ENCODE measurements at regions not wholly inside any gene's neighbourhood (a gene's known extent, or its start where the extent isn't known, plus 50 kb on each side); places are given as distances from the start of the nearest gene placed in this dataset.

- Histone ChIP-seq H3K27ac (ENCODE audit: low read depth in 1 of 2, low read length in 2 of 2) (peak overlapping the region in 1 of 2 donors; percentile 63), H3K36me3 (ENCODE audit: control insufficient read depth in 1 of 2, insufficient read depth in 2 of 2, low read length in 1 of 2) (no peaks in the 10 kb centered on the region), H3K4me1 (ENCODE audit: control insufficient read depth in 1 of 2, insufficient read depth in 2 of 2, low read length in 2 of 2) (peaks cover 0 to 5% of the 10 kb centered on the region in 2 donors), H3K27me3 (ENCODE audit: control insufficient read depth in 1 of 2, insufficient read depth in 2 of 2, low read length in 1 of 2) (no peaks in the 10 kb centered on the region), H3K4me3 (ENCODE audit: low read length in 2 of 2) (no peak overlapping the region), H3K9me3 (ENCODE audit: control insufficient read depth, low read length) (no peaks in the 10 kb centered on the region)
- WGBS, 2 donors = 37 to 76% methylated on average over 4 of the region's 4 CpGs
- DNase-seq (no peak), ATAC-seq (ENCODE audit: low FRiP score) (no peak)
- intact Hi-C loops (cut with DNase I) = no loop called here
Measured at GRCh38 chr1:90370686-90371447, 346.2 kb downstream of the BARHL2 start.

GRCh38 chr1:90362163-90362562, 354.9 kb downstream of the BARHL2 start:
- WGBS, 2 donors = 98% methylated on average over 2 of the region's 2 CpGs
- H3K27ac ChIP-seq (ENCODE audit: low read depth in 1 of 2, low read length in 2 of 2) = no peak overlapping the region
- intact Hi-C loops (cut with DNase I) = no loop called here
- H3K4me3 ChIP-seq (ENCODE audit: low read length in 2 of 2) = no peak overlapping the region
- H3K9me3 ChIP-seq (ENCODE audit: control insufficient read depth, low read length) = no peaks in the 10 kb centered on the region
- DNase-seq = no peak
- no peaks in the 10 kb centered on the region for H3K27me3 ChIP-seq (ENCODE audit: control insufficient read depth in 1 of 2, insufficient read depth in 2 of 2, low read length in 1 of 2)
- no peaks in the 10 kb centered on the region for H3K36me3 ChIP-seq (ENCODE audit: control insufficient read depth in 1 of 2, insufficient read depth in 2 of 2, low read length in 1 of 2)
- ATAC-seq (ENCODE audit: low FRiP score) = no peak
- H3K4me1 ChIP-seq (ENCODE audit: control insufficient read depth in 1 of 2, insufficient read depth in 2 of 2, low read length in 2 of 2) = peaks cover 0 to 2% of the 10 kb centered on the region in 2 donors

GRCh38 chr1:90361026-90361425, 356.1 kb downstream of the BARHL2 start:
- Histone ChIP-seq H3K9me3 (ENCODE audit: control insufficient read depth, low read length) (no peaks in the 10 kb centered on the region), H3K27ac (ENCODE audit: low read depth in 1 of 2, low read length in 2 of 2) (no peak overlapping the region), H3K4me1 (ENCODE audit: control insufficient read depth in 1 of 2, insufficient read depth in 2 of 2, low read length in 2 of 2) (no peaks in the 10 kb centered on the region), H3K27me3 (ENCODE audit: control insufficient read depth in 1 of 2, insufficient read depth in 2 of 2, low read length in 1 of 2) (no peaks in the 10 kb centered on the region), H3K4me3 (ENCODE audit: low read length in 2 of 2) (no peak overlapping the region), H3K36me3 (ENCODE audit: control insufficient read depth in 1 of 2, insufficient read depth in 2 of 2, low read length in 1 of 2) (no peaks in the 10 kb centered on the region)
- 92 to 94% methylated on average over 1 of the region's 1 CpG for WGBS, 2 donors
- DNase-seq = no peak
- intact Hi-C loops (cut with DNase I) = no loop called here
- no peak for ATAC-seq (ENCODE audit: low FRiP score)

- DNase-seq = no peak
Measured at GRCh38 chr1:90359994-90360393, 357.1 kb downstream of the BARHL2 start.

GRCh38 chr1:90358448-90358847, 358.7 kb downstream of the BARHL2 start:
- intact Hi-C loops (cut with DNase I) = no loop called here
- 97 to 98% methylated on average over 2 of the region's 2 CpGs for WGBS, 2 donors
- DNase-seq = no peak

More at GRCh38 chr1:90359994-90360393, 357.1 kb downstream of the BARHL2 start:
- intact Hi-C loops (cut with DNase I) = no loop called here
- no peak for ATAC-seq (ENCODE audit: low FRiP score)
- no peak overlapping the region for H3K4me3 ChIP-seq (ENCODE audit: low read length in 2 of 2)
- WGBS, 2 donors = 94 to 96% methylated on average over 6 of the region's 6 CpGs
- H3K4me1 ChIP-seq (ENCODE audit: control insufficient read depth in 1 of 2, insufficient read depth in 2 of 2, low read length in 2 of 2) = no peaks in the 10 kb centered on the region
- no peaks in the 10 kb centered on the region for H3K9me3 ChIP-seq (ENCODE audit: control insufficient read depth, low read length)
- no peaks in the 10 kb centered on the region for H3K27me3 ChIP-seq (ENCODE audit: control insufficient read depth in 1 of 2, insufficient read depth in 2 of 2, low read length in 1 of 2)
- H3K27ac ChIP-seq (ENCODE audit: low read depth in 1 of 2, low read length in 2 of 2) = no peak overlapping the region
- no peaks in the 10 kb centered on the region for H3K36me3 ChIP-seq (ENCODE audit: control insufficient read depth in 1 of 2, insufficient read depth in 2 of 2, low read length in 1 of 2)

DNA sequence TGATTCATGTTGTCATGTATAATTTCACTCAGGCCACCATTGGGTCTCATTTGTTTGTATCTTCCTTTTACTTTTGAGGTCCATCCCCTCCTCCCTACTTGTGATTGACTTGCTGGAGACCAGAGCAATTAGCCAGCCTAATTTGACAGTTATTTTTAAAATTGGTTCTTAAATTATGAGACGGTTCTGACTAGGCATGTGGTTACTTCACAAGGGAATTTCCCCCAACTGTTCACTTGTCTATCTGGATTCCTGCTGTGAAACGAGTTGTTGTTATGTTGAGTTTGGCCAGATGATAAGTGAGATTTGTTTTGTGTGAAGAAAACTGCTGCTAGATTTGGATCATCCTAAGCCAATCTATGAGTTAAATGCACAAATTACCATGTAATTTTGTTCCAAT, 359.1 kb downstream of the BARHL2 start:
- intact Hi-C loops (cut with DNase I) = no loop called here
- no peak overlapping the region for H3K4me3 ChIP-seq (ENCODE audit: low read length in 2 of 2)

More at GRCh38 chr1:90358448-90358847, 358.7 kb downstream of the BARHL2 start:
- Histone ChIP-seq H3K27me3 (ENCODE audit: control insufficient read depth in 1 of 2, insufficient read depth in 2 of 2, low read length in 1 of 2) (no peaks in the 10 kb centered on the region), H3K4me3 (ENCODE audit: low read length in 2 of 2) (no peak overlapping the region), H3K36me3 (ENCODE audit: control insufficient read depth in 1 of 2, insufficient read depth in 2 of 2, low read length in 1 of 2) (no peaks in the 10 kb centered on the region), H3K27ac (ENCODE audit: low read depth in 1 of 2, low read length in 2 of 2) (no peak overlapping the region), H3K4me1 (ENCODE audit: control insufficient read depth in 1 of 2, insufficient read depth in 2 of 2, low read length in 2 of 2) (no peaks in the 10 kb centered on the region), H3K9me3 (ENCODE audit: control insufficient read depth, low read length) (no peaks in the 10 kb centered on the region)
- ATAC-seq (ENCODE audit: low FRiP score) = no peak

DNA sequence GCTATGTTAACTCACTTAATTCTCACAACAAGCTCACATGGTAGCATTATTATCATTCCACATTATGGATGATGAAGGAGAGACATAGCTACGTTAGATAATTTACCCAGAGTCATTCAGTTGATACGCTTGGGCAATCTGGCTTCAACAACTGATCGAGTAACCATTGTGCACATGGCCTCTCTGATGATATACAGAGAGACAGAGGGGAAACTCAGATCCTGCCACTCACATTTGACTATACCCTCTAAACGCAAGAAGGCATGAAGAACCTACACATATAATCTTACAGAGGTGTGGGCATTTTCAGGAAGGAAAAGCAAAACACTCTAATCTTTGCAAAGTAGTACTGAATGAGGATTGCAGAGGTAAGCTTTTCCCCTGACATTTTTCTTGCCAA, 360.1 kb downstream of the BARHL2 start:
- DNase-seq (no peak), ATAC-seq (ENCODE audit: low FRiP score) (no peak)
- intact Hi-C loops (cut with DNase I) = no loop called here
- H3K4me1 ChIP-seq (ENCODE audit: control insufficient read depth in 1 of 2, insufficient read depth in 2 of 2, low read length in 2 of 2) = no peaks in the 10 kb centered on the region
- H3K36me3 ChIP-seq (ENCODE audit: control insufficient read depth in 1 of 2, insufficient read depth in 2 of 2, low read length in 1 of 2) = no peaks in the 10 kb centered on the region
- H3K4me3 ChIP-seq (ENCODE audit: low read length in 2 of 2) = no peak overlapping the region
- WGBS, 2 donors = 76 to 86% methylated on average over 4 of the region's 4 CpGs
- no peaks in the 10 kb centered on the region for H3K27me3 ChIP-seq (ENCODE audit: control insufficient read depth in 1 of 2, insufficient read depth in 2 of 2, low read length in 1 of 2)
- no peak overlapping the region for H3K27ac ChIP-seq (ENCODE audit: low read depth in 1 of 2, low read length in 2 of 2)
- no peaks in the 10 kb centered on the region for H3K9me3 ChIP-seq (ENCODE audit: control insufficient read depth, low read length)

More for the DNA sequence above, 359.1 kb downstream of the BARHL2 start:
- 10 to 14% methylated on average over 2 of the region's 2 CpGs for WGBS, 2 donors
- Histone ChIP-seq H3K9me3 (ENCODE audit: control insufficient read depth, low read length) (no peaks in the 10 kb centered on the region), H3K4me1 (ENCODE audit: control insufficient read depth in 1 of 2, insufficient read depth in 2 of 2, low read length in 2 of 2) (no peaks in the 10 kb centered on the region), H3K27ac (ENCODE audit: low read depth in 1 of 2, low read length in 2 of 2) (no peak overlapping the region), H3K27me3 (ENCODE audit: control insufficient read depth in 1 of 2, insufficient read depth in 2 of 2, low read length in 1 of 2) (no peaks in the 10 kb centered on the region), H3K36me3 (ENCODE audit: control insufficient read depth in 1 of 2, insufficient read depth in 2 of 2, low read length in 1 of 2) (no peaks in the 10 kb centered on the region)
- ATAC-seq (ENCODE audit: low FRiP score) (no peak), DNase-seq (no peak)

GRCh38 chr1:90356101-90356500, 361.0 kb downstream of the BARHL2 start:
- DNase-seq (no peak), ATAC-seq (ENCODE audit: low FRiP score) (no peak)
- Histone ChIP-seq H3K9me3 (ENCODE audit: control insufficient read depth, low read length) (no peaks in the 10 kb centered on the region), H3K4me1 (ENCODE audit: control insufficient read depth in 1 of 2, insufficient read depth in 2 of 2, low read length in 2 of 2) (no peaks in the 10 kb centered on the region), H3K4me3 (ENCODE audit: low read length in 2 of 2) (no peak overlapping the region), H3K27ac (ENCODE audit: low read depth in 1 of 2, low read length in 2 of 2) (no peak overlapping the region), H3K36me3 (ENCODE audit: control insufficient read depth in 1 of 2, insufficient read depth in 2 of 2, low read length in 1 of 2) (no peaks in the 10 kb centered on the region), H3K27me3 (ENCODE audit: control insufficient read depth in 1 of 2, insufficient read depth in 2 of 2, low read length in 1 of 2) (no peaks in the 10 kb centered on the region)
- intact Hi-C loops (cut with DNase I) = no loop called here
- WGBS, 2 donors = 93 to 94% methylated on average over 3 of the region's 3 CpGs

GRCh38 chr1:90354704-90355103, 359.8 kb downstream of the ZNF326 start:
- no peak for ATAC-seq (ENCODE audit: low FRiP score)
- H3K9me3 ChIP-seq (ENCODE audit: control insufficient read depth, low read length) = no peaks in the 10 kb centered on the region
- intact Hi-C loops (cut with DNase I) = no loop called here
- no peaks in the 10 kb centered on the region for H3K36me3 ChIP-seq (ENCODE audit: control insufficient read depth in 1 of 2, insufficient read depth in 2 of 2, low read length in 1 of 2)
- H3K4me1 ChIP-seq (ENCODE audit: control insufficient read depth in 1 of 2, insufficient read depth in 2 of 2, low read length in 2 of 2) = no peaks in the 10 kb centered on the region
- DNase-seq = no peak
- 71 to 72% methylated on average over 2 of the region's 2 CpGs for WGBS, 2 donors
- no peak overlapping the region for H3K4me3 ChIP-seq (ENCODE audit: low read length in 2 of 2)
- peaks cover 0 to 1% of the 10 kb centered on the region in 2 donors for H3K27me3 ChIP-seq (ENCODE audit: control insufficient read depth in 1 of 2, insufficient read depth in 2 of 2, low read length in 1 of 2)
- H3K27ac ChIP-seq (ENCODE audit: low read depth in 1 of 2, low read length in 2 of 2) = no peak overlapping the region

All from aorta (tissue), 5 donors.